ENCODE measurements at regions not wholly inside any gene's neighbourhood (a gene's known extent, or its start where the extent isn't known, plus 50 kb on each side); places are given as distances from the start of the nearest gene placed in this dataset.

DNA sequence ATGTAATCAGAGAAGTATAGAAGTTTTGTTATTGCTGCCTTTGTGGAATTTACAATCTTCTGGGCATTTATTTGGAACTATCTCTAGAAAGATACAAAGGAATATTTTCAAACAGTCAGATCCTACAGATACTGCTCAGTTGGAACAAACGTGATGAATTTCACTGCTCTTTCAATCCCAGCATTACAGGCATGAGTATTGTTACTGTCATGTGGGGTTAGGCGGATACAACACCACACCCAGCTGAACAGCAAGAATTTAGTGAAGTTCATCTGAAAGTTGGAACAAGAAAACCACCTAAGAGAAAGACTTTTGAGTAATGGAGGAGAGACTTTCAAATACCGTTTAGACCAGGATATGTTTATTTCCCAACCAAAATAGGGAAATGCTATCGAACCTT is 123.3 kb upstream of the PLXNC1 start:
- no peak for TF ChIP-seq CTCF (IDR thresholded peaks at IDR 0.05; ENCODE audit: insufficient read depth, low read length, poor library complexity, severe bottlenecking)
- no peak for DNase-seq (ENCODE audit: extremely low read depth, insufficient read length)
- no peaks in the 10 kb centered on the region; the same call in 1 of the 2 replicates for H3K27me3 ChIP-seq (replicated peaks; ENCODE audit: control insufficient read depth, insufficient read depth, low read length)
- no peaks in the 10 kb centered on the region for H3K36me3 ChIP-seq (ENCODE audit: control insufficient read depth, insufficient read depth, low read length)
- H3K4me3 ChIP-seq (replicated peaks; ENCODE audit: low read depth, low read length) = no peak overlapping the region

DNA sequence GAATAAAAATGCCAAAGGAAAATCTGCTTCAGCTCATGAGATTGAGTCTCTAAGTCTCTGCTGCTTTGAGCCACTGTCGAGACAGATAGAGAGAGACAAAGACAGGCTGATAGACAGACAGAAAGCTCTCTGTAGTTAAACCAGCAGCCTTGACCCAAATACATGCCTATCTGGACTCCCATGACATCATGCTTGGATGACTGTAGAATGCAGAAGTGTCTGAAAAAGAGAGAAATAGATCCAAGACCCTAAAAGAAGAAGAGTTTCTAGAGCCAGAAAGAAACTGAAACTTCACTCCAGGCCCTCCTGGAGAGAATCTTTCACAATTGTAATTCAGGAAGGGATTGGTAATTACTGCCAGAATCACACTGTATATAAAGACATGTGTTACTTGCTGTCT is 122.6 kb upstream of the PLXNC1 start:
- no peaks in the 10 kb centered on the region; the same call in 1 of the 2 replicates for H3K27me3 ChIP-seq (replicated peaks; ENCODE audit: control insufficient read depth, insufficient read depth, low read length)
- DNase-seq (ENCODE audit: extremely low read depth, insufficient read length) = no peak
- no peaks in the 10 kb centered on the region for H3K36me3 ChIP-seq (ENCODE audit: control insufficient read depth, insufficient read depth, low read length)
- no peak for TF ChIP-seq CTCF (IDR thresholded peaks at IDR 0.05; ENCODE audit: insufficient read depth, low read length, poor library complexity, severe bottlenecking)
- H3K4me3 ChIP-seq (replicated peaks; ENCODE audit: low read depth, low read length) = no peak overlapping the region

DNA sequence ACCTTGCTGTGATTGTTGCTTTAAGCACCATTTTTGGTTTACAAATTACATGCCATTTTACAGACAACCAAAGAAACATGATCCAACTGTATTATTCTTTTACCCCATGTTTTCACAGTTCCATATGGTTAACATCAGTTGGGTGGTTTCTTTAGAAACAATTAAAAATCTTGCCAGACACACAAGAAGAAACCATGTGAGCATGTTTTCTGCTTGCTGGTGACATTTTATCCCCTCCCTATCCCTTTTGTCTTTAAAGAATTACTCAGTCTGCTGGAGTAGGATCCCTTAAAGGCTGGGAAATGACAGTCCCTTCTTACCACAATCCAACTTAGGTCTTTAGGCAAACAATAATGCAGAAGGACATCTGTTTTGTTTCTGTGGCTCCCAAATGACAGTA is 121.8 kb upstream of the PLXNC1 start:
- no peak for DNase-seq (ENCODE audit: extremely low read depth, insufficient read length)
- Histone ChIP-seq H3K27me3 (replicated peaks; ENCODE audit: control insufficient read depth, insufficient read depth, low read length) (no peaks in the 10 kb centered on the region; the same call in 1 of the 2 replicates), H3K4me3 (replicated peaks; ENCODE audit: low read depth, low read length) (no peak overlapping the region), H3K36me3 (ENCODE audit: control insufficient read depth, insufficient read depth, low read length) (no peaks in the 10 kb centered on the region)
- TF ChIP-seq CTCF (IDR thresholded peaks at IDR 0.05; ENCODE audit: insufficient read depth, low read length, poor library complexity, severe bottlenecking) = no peak

DNA sequence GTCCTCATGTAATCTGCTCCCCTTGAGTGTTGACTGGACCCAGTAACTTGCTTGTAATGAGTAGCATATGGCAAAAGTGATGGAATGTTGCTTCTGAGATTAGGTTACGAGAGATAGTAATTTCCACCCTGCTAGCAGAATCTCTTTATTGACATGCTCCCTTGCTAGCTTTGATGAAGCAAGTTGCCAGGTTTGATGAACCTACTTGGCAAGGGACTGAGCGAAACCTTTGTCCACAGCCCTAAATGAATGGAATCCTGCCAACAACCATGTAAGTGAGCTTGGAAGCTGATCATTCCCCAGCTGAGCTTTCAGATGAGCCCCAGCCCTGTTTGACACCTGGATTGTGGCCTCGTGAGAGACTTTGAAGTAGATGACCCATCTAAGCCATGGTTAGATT is 120.8 kb upstream of the PLXNC1 start:
- DNase-seq (ENCODE audit: extremely low read depth, insufficient read length) = no peak
- H3K36me3 ChIP-seq (ENCODE audit: control insufficient read depth, insufficient read depth, low read length) = no peaks in the 10 kb centered on the region
- no peak overlapping the region for H3K4me3 ChIP-seq (replicated peaks; ENCODE audit: low read depth, low read length)
- no peaks in the 10 kb centered on the region; the same call in 1 of the 2 replicates for H3K27me3 ChIP-seq (replicated peaks; ENCODE audit: control insufficient read depth, insufficient read depth, low read length)
- TF ChIP-seq CTCF (IDR thresholded peaks at IDR 0.05; ENCODE audit: insufficient read depth, low read length, poor library complexity, severe bottlenecking) = no peak

DNA sequence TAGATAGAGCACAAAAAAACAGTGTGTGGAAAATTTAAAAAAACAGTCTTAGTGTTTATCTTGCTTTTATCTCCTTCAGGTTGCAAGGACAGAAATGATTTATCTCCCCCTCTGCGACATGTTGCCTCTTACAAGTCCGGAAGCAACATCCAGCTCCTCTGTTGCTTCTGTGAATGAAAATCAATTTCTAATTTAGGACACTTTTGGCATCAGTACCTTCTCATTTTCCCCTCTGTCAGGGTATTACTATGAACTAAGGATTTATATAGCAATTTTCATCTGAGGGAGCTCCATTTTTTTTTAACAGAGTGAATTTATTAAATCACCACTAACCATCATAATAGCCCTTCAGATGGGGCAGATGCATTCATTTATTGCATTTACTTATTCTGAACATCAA is 116.6 kb upstream of the PLXNC1 start:
- Histone ChIP-seq H3K4me3 (replicated peaks; ENCODE audit: low read depth, low read length) (no peak overlapping the region), H3K36me3 (ENCODE audit: control insufficient read depth, insufficient read depth, low read length) (no peaks in the 10 kb centered on the region), H3K27me3 (replicated peaks; ENCODE audit: control insufficient read depth, insufficient read depth, low read length) (no peaks in the 10 kb centered on the region; the same call in 1 of the 2 replicates)
- no peak for DNase-seq (ENCODE audit: extremely low read depth, insufficient read length)
- no peak for TF ChIP-seq CTCF (IDR thresholded peaks at IDR 0.05; ENCODE audit: insufficient read depth, low read length, poor library complexity, severe bottlenecking)

GRCh38 chr12:94032368-94032767 is 116.0 kb upstream of the PLXNC1 start:
- TF ChIP-seq CTCF (IDR thresholded peaks at IDR 0.05; ENCODE audit: insufficient read depth, low read length, poor library complexity, severe bottlenecking) = no peak
- H3K36me3 ChIP-seq (ENCODE audit: control insufficient read depth, insufficient read depth, low read length) = no peaks in the 10 kb centered on the region
- H3K4me3 ChIP-seq (replicated peaks; ENCODE audit: low read depth, low read length) = no peak overlapping the region
- DNase-seq (ENCODE audit: extremely low read depth, insufficient read length) = no peak
- no peaks in the 10 kb centered on the region; the same call in 1 of the 2 replicates for H3K27me3 ChIP-seq (replicated peaks; ENCODE audit: control insufficient read depth, insufficient read depth, low read length)
